Activated CD4-positive, alpha-beta T cell treated with anti-CD3 and anti-CD28 coated beads, Interleukin-2, Interleukin-6, amounts not matched to agents 100 ng/mL and 50 ng/mL, durations not matched to agents 16 hours and 8 hours (primary cell): ENCODE measurements at regions not wholly inside any gene's neighbourhood (a gene's known extent, or its start where the extent isn't known, plus 50 kb on each side); places are given as distances from the start of the nearest gene placed in this dataset.
"Not testable (repeated sequence)": the region's sequence is repeated elsewhere in the genome, so short reads cannot be mapped to it uniquely, and the experiment has no call there.

ENCODE experiments used
- DNase-seq: peaks from one replicate; pipeline ENCODE4 v3.0.0-alpha.2; 2020

DNA sequence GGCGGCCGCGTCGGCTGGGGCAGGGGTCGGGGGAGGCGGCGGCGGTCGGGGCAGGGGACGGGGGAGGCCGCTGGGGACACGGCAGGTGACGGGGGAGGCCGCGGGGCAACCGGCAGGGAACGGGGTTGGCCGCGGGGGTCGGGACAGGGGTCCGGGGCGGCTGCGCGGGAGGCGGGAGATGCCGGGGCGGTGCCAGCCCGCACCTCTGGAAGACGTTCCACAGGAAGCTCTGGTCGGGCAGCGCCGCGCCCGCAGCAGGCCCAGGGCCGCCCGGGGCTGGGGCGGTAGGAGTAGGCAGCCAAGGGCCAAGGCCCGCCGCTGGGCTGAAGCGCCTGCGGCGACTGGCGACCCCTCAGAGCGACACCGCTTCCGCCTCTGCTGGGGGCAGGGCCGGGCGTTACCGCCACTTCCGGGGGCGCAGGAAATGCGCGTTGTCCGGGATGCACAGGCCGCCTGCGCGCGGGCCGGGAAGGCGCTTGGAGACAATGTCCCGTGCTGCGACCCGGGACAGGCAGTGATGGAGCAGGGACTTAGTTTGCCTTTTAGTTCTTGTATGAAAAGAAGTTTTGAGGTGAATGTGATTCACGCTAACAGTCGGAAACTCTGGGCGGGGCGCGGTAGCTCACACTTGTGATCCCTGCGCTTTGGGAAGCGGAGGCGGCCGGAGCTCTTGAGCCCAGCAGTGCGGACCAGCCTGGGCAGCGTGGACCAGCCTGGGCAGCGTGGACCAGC, 110.0 kb upstream of the LPCAT1 start:
- peak; percentile 88 for DNase-seq

GRCh38 chr5:1631004-1631403, 107.2 kb upstream of the LPCAT1 start:
- DNase-seq, result not testable (repeated sequence)

DNA sequence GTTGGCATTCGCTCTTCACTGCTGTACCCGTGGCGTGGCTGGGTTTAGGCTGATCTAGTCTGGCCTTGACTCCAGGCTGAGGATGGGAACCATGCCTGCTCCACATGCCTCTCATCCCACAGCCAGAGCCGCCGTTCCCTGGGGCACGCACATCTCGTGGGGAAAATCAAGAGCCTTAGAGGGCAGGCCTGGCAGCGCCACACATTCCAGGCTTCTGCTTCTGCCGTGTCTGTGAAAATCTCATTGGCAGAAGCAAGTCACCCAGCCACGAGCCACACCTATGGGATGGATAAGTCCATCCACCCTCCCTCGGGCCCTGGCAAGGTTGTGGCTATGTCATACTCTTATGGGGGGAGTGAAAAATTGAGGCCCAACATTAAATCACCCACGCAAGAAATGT, 102.6 kb upstream of the LPCAT1 start:
- DNase-seq, result not testable (repeated sequence)

DNA sequence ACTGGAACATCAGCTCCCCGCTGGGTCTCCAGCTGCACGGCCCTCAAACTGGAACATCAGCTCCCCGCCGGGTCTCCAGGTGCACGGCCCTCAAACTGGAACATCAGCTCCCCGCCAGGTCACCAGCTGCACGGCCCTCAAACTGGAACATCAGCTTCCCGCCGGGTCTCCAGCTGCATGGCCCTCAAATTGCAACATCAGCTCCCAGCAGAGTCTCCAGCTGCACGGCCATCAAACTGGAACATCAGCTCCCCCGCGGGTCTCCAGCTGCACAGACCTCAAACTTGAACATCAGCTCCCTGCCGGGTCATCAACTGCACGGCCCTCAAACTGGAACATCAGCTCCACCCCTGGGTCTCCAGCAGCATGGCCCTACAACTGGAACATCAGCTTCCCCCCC, 95.8 kb upstream of the LPCAT1 start:
- not testable (repeated sequence) for DNase-seq

GRCh38 chr5:1618296-1618865, 94.6 kb upstream of the LPCAT1 start:
- not testable (repeated sequence) for DNase-seq

- not testable (repeated sequence) for DNase-seq
Observed at GRCh38 chr5:1617236-1617755, 93.5 kb upstream of the LPCAT1 start.

GRCh38 chr5:1613515-1613914, 89.8 kb upstream of the LPCAT1 start:
- not testable (repeated sequence) for DNase-seq

DNA sequence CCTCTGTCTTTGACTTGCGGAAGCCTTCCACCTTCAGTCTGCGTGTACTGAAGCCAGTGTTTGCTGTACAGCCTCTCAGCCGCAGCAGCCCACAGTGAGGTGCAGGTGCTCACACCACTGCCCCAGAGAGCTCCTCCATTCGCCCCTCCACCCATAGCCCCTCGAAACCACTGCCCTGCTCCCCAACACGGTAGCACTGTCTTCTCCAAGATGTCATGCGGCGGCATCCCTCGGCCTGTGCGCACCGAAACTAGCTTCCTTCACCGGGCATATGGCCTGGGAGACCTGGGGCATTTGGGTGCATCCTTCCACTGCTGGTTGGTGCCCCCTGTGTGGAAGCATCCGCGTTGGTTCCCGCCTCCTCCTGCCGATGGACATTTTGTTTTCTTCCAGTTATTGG, 86.8 kb upstream of the LPCAT1 start:
- DNase-seq, result not testable (repeated sequence)

GRCh38 chr5:1609111-1609510, 85.4 kb upstream of the LPCAT1 start:
- not testable (repeated sequence) for DNase-seq

DNA sequence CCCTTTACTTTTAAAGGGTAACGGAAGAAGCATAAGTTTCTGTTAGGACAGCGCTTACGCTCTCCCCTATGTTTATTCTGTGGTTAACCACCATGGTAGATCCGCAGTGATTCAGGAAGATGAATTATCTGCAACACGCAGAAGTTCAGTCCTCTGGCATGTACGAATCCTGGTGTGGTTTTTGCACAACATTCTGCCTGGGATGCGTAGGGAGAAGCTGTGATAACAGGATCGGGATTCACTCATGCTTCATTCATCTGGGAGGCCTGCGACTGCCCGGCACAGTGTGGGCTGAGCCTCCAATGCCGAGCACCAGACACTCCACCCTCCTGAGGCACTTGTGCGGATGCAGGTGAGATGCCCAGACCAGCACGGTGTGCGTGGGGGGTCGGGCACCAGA, 84.6 kb upstream of the LPCAT1 start:
- DNase-seq, result peak; percentile 37

GRCh38 chr5:1606951-1607350, 83.2 kb upstream of the LPCAT1 start:
- DNase-seq, result not testable (repeated sequence)

- DNase-seq, result not testable (repeated sequence)
Observed at GRCh38 chr5:1603916-1604315, 80.2 kb upstream of the LPCAT1 start.

DNA sequence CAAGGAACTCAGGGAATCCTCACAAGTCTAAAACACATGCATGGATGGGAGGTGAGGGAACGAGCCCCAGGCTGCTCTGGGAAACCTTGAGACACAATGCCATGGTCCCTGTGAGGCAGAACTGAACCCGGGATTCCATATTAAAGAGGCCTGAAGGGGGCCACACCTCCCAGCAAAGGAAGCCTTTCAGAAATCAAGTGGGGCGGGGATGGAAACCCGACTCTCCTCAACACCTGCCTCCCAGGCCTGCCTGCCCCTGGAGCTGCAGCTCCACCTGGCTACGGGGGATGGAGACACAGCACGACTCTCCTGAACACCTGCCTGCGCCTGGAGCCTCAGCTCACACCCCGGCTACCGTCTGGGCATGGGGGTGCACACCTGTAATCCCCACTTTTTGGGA, 77.8 kb upstream of the LPCAT1 start:
- not testable (repeated sequence) for DNase-seq

DNA sequence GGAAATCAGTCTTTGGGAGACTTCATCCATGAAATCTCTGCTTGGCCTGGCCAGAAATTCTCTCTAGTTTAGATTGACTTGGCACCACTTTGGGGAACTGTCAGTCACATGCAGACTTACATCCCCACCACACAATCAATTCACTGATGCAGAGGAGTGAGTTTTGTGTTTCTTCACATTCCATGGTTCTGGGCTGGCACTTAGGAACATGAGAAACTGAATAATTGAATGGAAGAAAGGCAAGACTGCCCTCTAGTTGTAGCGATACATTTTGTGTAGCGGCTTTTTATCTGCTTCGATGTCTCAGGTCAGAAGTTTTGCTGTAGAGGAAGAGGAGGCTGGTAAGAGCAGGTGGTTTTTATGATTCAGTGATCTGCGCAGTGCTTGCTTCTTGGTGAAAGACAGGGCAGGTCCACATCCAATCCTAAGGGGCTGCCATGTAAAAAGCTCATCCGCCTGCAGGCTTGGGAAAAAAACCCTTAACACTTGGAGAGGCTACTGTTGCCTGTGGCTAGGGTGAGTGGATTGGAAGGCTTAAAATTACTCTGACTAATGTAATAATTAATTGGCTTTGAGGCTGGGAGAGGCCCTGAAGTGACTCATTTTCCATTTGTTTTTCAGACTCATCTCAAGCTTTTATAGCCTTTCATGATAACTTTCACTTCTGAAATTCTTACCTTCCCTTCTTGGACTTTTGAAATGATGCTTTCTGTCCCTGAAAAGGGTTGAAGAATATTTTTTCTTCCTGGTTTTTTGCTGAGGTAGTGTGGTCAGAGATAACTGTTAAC, 75.4 kb upstream of the LPCAT1 start:
- peak; percentile 35 for DNase-seq

- not testable (repeated sequence) for DNase-seq
Observed at GRCh38 chr5:1597093-1597473, 73.3 kb upstream of the LPCAT1 start.

DNA sequence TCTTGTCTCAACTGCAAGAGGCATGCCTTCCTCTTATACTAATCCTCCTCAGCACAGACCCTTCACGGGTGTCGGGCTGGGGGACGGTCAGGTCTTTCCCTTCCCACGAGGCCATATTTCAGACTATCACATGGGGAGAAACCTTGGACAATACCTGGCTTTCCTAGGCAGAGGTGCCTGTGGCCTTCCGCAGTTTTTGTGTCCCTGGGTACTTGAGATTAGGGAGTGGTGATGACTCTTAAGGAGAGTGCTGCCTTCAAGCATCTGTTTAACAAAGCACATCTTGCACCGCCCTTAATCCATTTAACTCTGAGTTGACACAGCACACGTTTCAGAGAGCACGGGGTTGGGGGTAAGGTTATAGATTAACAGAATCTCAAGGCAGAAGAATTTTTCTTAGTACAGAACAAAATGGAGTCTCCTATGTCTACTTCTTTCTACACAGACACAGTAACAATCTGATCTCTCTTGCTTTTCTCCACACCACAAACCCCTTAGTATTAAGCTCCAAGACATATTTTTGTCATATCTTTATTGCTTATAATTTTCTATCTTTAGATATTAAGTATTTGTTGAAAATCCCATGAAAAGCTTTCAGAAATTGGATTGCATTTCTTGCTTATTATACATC, 72.8 kb upstream of the LPCAT1 start:
- DNase-seq, result not testable (repeated sequence)

DNA sequence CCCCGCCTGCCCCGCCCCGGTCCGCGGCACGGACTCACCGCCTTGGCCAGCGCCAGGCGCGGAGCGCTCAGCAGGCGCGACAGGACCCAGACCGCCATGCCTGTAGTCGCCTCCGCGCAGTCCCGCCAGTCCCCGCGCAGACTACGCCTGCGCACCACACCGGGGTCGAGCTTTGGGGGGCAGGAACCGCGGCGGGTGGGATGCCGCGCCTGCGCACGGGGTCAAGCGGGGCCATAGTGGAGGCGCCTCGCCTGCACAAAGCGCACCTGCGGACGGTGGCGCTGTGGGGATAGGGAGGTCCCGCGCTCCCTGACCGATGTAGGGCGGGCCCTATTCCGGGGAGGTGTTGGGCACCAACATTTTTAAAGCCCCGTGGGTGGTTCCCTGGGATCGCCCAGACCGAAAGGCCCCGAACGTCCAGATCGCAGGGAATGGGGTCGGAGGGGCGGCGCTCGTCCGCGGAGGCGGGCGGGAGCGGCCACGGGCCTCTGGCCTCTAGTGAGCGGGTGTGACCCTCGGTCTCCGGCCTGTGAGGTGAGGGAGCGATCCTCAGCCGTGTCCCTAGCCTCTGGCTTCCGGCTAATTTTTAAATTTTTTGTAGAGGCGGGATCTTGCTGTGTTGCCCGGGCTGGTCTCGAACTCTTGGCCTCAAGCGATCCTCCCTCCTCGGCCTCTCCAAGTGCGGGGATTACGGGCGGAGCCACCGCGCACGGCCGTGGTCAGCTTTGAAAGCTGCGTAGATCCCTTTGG, 70.8 kb upstream of the LPCAT1 start:
- peak; percentile 79 for DNase-seq

- no peak for DNase-seq
Observed at GRCh38 chr5:1593903-1594356, 70.2 kb upstream of the LPCAT1 start.

GRCh38 chr5:1588071-1588694, 64.4 kb upstream of the LPCAT1 start:
- DNase-seq, result not testable (repeated sequence)

- not testable (repeated sequence) for DNase-seq
Observed at GRCh38 chr5:1583081-1583875, 59.5 kb upstream of the LPCAT1 start.

DNA sequence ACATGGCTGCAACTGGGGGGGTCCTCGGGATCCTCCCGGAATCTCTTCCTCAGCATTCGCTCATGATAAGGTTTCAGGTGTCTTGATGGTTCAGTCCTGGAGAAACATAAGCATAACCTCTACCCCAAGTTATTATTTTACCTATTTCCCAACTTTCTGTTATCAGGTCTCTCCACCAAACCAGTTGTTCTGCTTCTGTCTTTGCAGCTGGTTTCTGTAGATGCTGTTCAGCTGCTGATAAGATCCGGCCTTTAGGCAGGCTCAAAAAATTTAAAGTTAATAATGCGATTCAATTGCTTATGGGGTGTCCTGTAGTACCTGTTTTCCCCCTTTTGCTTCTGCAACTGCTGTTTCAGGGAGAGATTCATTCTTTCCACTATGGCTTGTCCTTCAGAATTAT, 55.6 kb upstream of the LPCAT1 start:
- DNase-seq, result not testable (repeated sequence)
